HS-27A (cell line): ENCODE measurements at regions not wholly inside any gene's neighbourhood (a gene's known extent, or its start where the extent isn't known, plus 50 kb on each side); places are given as distances from the start of the nearest gene placed in this dataset.

Experiments
- DNase-seq: peaks from one replicate; pipeline ENCODE4 v3.0.0-alpha.2; 2012; ENCODE audit warnings: low read depth, missing footprints

DNA sequence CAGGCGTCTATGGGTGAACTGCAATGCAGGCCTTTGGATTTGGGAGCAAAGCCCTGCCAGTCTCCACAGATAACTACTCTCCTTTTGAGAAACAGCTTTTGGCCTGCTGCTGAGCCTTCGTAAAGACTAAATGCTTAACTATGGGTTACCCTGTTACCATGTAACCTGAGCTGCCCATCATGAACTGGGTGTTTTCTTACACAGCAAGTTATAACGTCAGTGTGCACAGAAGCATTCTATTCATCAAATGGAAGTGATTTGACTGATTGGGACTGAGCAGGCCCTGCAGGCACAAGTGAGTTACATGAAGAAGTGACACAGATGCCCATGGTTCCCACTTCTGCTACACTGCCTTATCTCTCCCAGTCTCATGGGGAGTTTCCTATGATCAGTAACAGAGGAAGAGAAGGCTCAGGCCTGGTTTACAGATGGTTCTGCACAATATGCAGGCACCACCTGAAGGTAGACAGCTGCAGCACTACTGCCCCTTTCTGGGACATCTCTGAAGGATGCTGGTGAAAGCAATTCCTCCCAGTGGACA is 319.1 kb downstream of the CD83 start:
- DNase-seq: no peak

DNA sequence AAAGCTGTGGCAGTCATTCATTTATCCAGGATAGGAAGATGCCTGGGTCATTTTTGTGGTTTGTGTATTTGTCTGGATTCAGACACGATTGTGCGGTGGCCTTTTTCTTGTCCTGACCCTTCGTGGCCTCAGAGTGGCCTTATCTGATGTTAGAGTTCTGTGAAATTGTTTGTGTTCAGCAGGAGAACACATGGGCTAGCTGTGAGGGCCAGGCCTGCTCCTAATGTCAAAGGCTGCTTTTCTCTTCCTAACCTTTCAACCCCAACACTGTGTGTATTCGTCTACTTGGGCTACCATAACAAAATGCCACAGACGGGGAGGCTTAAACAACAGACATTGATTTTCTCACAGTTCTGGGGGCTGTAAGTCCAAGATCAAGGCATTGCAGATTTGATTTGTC is 321.8 kb downstream of the CD83 start:
- DNase-seq: no peak

DNA sequence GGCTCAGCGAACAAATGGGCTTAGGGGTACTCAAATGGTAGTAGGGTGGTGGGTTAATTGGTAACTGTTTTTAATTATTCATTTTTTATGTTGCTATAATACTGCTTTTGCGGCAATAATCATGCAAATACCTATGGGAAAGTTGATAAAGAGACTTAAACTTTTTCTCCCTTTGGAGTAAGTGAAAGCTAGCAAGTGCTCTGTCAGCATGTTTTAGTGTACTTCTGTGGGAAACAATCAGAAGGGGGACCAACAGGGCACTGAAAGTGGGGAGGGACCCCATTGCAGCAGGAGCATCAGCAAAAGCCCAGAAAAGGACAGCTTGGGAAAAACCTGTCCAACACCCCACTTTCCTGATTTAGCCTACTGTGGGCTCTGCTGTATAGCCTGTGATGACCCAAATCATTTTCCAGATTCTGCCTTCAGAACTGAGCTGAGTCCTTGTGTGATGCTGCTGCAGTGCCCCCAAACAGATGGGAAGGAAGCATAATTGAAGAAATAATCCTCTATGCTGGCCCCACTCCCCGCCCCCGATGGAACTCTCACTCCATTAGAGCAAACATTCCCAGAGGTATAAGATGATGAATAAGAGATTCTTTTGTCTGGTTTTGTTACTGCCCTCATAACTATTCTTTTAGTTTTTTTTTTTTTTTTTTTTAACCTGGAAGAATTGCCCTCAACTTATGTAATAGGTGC is 322.8 kb downstream of the CD83 start:
- DNase-seq: no peak

DNA sequence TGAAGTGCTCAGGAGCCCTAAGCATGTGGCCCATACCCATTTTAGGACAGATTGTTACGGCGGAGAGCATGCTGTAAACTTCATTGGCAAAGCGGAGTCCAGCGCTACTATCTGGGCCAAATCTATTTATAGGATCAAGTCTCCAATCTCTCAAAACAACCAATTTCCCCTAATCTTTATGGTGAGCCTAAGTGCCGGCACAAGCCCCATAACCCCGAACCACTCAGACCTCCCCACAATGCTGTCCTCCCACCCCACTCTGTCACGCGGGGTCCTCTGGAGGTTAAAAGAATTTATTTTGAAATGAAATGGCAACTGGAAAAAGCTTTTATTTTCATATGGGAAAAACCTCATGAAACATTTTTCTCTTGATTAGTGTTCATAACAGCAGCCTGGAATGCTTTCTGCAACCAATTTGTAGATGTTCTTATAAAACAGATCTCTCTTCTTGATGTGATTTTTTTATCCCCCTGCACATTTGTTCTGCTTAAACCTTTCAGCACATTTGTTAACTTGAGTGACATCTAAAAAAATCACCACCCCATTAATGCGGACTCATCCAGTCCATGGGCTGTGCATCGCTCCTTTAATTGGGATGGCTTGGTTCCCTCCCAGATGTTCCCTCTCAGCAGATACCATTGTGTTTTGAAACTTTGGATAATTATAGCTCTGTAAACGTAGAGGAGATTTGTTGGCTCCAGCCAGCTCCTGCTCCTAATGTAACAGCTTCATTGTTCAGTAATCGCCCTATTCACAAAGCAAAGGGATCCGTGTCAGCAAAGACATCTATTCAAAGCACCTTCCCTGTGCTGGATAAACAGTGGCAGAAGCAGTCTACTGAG is 323.6 kb downstream of the CD83 start:
- DNase-seq: no peak

DNA sequence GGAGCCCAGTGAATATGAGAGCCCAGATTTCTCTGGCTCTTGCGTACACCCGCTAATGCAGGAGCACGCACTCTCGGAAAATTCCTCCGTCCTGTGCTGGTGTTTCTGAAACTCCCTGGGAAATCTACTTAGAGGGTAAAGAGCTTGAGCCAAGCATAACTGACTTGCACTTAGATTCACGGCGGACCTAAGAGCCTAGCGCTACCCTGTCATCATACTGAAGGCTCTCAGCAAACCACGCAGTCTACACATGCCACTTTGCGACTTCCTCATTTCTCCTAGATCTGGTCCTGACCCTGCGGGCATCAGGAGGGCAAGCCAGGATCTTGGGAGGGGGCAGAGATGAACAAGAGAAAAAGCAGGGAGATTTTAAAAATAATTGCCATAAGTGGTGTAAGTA is 324.7 kb downstream of the CD83 start:
- DNase-seq: no peak

DNA sequence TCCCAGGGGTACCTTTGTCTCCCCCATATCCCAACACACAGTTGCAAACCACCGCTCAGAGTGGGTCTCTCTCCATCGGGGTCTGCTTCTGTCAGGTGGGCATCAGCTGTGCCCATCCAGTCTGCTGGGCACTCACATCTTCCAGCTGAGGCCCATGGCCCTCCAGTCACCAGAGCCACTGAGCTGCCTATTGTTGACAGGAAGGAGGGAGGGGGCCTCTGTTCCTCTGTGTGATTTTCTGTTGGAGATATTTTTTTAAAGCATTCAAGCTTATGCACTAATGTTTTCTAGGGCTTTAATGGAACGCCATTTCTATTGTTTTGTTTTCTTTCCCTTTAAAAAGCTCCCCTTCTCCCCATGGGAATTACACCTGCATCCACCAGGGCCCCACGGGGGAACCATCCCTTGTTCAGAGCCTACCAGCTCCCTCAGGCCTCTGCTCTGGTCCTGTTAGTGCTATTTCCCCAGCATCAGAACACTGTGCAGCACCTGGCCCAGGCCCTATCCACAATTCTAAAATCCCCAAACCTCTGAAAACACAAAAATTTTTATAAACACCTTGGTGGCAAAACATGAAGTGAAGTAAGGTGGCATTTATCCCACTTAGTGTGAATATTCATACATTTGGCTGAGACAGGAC is 326.2 kb downstream of the CD83 start:
- DNase-seq: no peak

DNA sequence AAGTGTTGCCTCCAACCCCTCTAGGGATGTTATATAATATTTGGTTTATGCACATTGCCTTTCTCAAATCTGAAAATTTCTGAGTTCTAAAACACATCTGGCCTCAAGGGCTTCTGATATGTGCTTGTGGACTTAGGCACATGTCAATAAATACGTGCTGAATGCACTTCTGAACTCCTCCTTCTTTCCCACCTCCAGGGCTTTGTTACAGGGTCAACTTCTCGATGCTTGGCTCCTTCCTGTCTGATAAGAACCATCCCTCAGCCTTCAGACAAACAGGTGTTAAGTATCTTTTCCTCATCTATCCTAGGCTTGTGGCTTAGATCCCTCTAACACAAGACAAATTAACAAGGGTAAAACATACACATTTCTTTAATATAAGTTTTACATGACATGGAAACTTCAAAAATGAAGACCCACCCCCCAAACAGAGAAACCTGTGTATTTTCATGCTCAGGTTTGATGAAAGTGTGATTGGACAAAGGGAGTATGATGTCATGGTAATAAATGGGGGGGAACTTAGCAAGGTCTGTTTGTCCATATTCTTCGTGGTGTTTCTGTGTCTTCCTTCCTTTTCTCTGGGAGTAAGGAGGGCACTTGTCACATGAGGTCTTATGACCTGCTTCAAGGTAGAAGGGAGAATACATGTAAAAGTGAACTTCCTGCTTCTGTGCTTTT is 326.9 kb downstream of the CD83 start:
- no peak for DNase-seq

DNA sequence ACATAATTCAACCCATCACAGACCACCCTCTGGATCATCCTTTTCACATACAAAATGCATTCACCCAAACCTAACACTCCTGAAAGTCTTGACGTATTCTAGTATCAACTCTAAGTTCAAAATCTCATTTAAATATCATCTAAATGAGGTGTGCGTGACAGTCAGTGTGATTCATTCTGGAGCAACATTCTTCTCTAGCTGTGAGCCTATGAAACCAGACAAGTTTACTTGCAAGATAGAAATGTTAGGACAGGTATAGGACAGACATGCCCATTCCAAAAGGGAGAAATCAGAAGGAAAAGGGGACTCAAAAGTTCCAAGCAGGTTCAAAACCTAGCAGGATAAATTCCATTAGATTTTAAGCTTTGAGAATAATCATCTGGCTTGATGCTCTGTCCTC is 329.7 kb downstream of the CD83 start:
- no peak for DNase-seq

DNA sequence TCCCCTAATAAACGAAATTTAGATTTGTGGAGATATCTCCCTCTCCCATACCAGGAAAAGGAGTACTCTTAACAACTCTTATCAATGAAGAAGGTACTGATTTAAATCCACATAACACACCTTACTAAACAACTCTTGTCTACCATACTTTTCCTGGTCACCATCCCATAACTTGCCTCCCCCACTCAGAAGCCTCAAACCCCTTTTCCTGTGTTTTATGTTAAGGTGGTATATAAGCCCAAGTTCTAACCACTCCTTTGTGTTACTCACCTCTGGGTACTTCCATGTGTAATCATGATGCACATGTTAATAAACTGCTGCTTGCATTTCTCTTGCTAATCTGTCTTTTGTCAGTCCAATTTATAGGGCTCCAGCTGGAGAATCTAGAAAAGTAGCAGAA is 330.7 kb downstream of the CD83 start:
- no peak for DNase-seq

DNA sequence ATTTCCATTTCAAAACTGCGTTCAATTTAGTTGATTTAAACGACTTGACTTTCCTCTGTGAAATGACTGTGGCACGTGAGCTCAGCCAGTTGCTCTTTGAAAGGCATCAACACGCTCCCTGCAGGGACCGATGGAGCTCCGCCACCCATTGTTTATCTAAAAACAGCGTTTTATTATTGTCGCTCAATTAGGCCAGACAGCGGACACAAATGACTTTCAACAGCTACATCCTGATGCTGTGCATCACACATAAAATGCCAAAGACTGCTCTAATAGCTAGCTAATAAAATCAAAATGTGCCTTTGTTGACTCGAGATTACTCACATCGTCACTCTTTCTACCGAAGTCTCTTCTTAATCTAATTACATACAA is 332.5 kb downstream of the CD83 start:
- DNase-seq: no peak

DNA sequence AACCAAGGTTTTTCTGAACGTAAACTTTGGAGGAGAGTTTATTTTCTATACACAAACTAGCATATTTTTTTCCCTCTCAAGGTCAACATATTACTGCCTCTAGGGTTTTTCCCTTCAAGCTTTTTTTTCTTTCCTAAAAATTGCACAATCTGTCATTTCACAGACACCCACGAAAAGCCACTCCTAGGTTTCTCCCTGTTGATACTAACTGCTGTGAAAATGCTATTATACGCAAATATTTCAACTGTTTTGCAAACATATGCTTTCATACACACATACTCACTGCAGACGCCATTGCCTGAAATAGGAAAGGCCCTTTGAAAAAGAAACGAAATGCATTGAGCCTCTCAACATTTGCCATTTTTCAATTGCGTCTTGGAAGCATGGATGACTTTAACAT is 333.0 kb downstream of the CD83 start:
- no peak for DNase-seq

DNA sequence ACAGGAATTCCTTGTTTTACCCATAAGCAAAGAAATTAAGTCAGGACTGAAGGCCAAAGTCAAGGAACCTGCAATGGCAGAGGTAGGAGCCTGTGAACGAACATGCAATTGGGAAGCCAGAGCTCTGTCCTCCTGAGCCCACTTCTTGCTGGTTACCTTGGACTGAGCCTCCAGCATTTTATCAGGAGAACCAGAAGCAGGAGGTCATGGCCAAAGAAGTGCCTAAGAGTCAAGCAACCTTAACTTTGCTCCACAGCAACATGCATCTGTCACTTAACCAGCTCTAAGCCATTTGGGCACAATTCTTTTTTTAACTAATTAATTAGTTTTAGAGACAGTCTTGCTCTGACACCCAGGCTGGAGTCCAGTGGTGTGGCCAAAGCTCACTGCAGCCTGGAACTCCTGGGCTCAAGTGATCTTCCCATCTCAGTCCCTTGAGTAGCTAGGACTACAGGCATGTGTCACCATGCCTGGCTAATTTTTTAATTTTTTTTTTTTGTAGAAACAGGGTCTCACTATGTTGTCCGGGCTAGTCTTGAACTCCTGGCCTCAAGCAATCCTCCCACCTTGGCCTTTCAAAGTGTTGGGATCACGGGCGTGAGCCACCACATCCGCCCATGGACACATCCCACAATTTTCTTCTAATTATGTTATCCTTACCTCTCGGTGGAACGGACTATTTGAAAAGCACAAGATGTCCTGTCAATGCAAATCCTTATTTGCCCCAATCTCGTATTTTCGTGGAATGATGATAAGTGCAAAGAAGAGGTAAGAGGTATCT is 334.2 kb downstream of the CD83 start:
- DNase-seq: no peak

DNA sequence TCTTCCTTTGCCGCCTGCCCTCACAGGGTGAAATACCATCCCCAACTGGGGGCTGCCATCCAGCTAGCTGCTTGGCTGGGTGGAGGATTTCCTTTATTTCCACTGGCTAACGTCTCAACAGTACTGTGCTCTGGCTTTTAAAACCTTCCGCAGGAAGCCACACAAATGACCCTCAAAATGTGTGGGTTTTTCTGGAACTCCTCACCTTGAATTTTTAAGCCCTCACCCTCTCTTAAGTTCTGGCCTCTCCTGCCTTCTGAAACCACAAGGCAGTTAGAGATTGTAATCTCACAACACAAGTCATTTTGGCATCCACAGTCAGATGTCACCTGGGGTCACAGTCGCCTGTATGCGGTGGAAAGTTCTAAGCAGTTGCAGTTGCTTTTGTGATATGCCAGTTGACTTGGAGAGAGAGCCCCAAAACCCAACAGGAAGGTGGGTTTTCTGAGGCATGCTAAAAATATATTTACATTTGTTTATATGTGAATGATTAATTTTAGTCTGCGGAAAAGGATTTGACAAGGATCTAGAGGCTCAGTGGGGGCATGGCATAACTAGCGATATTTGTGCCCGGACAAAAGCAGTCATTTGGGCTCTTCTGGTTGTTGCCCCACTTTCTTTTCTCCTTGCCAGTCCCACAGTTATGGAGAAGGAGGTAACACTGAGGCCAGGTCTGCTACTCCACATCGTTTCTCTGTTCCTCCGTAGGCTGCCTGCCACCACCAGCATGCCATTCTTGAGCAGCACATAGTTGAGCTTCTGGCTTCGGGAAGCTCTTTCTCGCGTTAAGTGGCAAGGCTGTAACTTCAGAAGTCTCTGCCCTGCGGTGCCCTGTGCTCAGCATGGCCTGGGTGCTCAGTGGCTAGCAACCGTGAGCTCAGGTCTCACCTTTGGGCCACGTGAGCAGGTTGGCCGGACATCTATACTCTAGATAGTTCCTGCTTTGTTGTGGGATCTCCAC is 335.3 kb downstream of the CD83 start:
- no peak for DNase-seq

DNA sequence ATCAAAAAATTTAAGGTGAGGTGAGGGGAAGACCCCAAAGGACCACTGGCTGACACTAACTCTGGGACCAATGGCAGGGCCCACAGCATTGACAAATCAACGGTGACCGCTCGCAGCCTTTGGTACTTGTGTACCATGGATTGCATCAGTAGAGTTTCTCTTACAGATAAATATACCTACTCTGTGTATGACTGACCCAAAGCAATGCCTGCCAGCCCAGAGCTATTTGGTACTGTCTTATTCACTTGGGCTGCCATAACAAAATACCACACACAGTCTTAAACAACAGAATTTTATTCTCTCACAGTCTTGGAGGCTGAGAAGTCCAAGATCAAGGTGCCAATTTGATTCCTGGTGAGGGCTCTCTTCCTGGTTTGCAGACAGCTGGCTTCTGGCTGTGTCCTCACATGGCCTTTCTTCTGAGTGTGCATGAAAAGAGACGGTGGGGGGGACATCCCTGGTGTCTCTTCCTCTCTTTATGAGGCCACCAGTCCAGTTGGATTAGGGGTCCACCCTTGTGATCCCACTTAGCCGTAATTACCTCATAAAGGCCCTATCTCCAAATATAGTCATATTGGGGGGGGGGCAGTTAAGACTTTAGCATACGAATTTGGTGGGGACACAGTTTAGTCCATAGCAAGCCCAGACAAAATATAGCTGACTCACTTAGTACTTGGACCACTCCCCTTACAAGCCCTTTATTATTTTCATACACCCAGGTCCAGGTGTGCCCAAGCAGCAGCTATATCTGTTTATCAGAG is 336.3 kb downstream of the CD83 start:
- DNase-seq: no peak

DNA sequence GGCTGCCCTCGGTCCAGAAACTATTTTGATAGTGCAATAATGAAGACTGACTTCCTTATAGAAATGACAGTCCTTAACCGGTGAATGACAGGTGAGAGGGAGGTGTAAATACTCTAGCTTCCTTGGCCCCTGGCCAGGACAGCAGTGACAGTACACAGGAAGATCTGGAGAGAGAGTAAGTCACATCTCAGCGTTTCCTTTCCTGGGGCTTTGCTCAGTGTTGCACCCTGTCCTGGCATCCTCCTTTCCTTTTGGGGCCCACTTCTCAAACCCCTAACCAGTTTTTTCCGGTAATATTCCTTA is 336.9 kb downstream of the CD83 start:
- DNase-seq: no peak

DNA sequence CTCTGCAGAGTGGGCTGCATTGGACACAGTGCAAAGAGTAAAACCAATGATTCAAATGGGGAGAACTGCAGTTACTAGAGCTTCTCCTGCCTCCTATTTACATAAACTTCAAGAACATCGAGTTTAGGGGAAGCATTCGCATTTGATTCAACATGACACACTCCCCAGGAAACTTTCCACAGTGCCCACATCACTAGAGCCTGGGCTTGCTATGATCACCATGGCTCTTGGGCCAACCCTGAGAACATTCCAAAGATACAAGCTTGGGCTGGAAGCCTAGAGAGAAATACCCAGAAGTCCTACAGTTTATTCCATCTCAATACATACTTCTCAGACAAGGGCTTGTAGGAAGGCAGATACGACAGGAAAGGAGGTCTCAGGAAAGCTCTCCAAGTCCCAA is 337.9 kb downstream of the CD83 start:
- DNase-seq: no peak

DNA sequence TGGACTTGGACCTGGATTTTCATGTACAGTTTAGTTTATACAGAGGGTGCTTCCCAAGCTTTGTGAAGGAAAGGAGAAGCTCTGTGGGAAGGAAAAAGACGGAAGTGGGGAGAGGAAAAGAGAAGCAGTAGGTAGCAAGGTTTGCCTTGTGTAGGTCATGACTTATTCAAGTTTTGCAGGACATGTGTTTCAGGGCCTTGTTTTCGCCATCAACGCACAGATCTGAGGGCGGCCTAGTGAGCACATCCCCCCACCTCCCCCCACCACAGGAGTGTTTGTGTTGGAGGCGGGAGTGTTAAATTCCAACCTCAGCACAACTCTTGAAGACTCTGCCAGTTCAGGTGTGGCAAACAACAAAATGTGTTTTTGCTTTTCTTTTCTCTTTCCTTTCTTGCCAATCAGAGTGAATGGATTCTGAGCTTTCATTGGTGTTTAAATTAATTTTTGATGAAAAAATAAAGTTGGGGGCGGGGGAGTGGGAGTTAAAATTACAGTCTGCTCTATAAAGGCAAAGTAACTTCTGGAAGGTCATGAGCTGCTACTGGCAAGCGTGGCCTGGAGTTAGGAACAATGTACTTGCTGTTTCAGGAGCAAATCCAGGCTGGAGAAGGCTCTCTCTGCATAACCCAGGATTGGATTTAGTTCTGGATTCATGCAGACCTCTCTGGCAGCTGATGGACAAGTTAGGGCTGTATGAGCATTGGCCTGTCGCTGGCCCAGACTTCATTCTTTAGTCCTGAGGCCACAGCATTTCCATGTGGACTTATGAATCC is 338.5 kb downstream of the CD83 start:
- no peak for DNase-seq

DNA sequence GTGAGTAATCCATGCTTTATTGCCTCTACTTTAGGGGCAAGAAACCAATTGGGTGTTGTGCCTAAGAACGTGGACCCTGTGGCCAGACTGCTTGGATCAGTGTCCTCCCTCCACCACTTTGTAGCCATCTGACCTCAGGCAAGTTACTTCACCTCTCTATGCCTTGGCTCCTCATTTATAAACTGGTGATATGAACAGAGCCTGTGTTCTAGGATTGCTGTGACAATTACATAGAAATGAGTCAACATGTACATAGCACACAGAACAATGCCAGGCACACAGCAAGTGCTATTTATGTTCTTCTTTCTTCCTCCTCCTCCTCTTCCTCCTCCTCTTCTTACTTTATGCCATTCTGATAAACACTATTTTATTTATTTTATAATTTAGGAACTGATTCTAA is 339.4 kb downstream of the CD83 start:
- no peak for DNase-seq

DNA sequence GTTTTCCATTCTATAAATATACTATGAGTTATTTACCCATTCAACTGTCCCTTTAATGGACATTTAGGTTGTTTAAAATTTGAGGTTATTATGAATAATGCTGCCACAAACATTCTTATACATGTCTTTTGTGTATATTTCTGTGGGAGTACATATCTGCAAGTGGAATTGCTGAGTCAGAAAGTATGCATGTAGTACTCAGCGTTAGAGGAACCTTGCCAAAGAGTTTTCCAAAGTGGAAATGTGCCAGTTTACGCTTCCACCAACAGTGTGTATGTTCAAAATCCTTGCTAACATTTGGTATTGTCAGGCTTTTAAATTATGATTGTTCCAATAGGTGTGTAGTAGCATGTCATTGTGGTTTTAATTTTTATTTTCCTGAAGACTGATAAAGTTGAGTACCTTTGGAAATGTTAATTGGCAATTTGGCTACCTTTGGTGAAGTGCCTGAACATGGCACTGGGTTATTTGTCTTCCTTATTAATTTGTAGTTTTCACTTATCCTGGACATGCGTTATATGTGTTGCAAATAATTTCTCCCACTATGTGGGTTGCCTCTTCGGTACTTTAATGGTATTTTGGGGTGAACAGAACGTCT is 341.2 kb downstream of the CD83 start:
- DNase-seq: peak; percentile 42
